Epithelial cell of prostate (primary cell): ENCODE measurements at regions not wholly inside any gene's neighbourhood (a gene's known extent, or its start where the extent isn't known, plus 50 kb on each side); places are given as distances from the start of the nearest gene placed in this dataset.

Experiments used
- DNase-seq: peaks from one replicate; pipeline ENCODE4 v3.0.0-alpha.2; 2011; ENCODE audit warnings: low read depth, low spot score
- H3K27ac ChIP-seq: fragments of 450-650 bp; 2 replicates; pipeline ENCODE4 v1.5.1; 2017; ENCODE audit warnings: mild to moderate bottlenecking

DNA sequence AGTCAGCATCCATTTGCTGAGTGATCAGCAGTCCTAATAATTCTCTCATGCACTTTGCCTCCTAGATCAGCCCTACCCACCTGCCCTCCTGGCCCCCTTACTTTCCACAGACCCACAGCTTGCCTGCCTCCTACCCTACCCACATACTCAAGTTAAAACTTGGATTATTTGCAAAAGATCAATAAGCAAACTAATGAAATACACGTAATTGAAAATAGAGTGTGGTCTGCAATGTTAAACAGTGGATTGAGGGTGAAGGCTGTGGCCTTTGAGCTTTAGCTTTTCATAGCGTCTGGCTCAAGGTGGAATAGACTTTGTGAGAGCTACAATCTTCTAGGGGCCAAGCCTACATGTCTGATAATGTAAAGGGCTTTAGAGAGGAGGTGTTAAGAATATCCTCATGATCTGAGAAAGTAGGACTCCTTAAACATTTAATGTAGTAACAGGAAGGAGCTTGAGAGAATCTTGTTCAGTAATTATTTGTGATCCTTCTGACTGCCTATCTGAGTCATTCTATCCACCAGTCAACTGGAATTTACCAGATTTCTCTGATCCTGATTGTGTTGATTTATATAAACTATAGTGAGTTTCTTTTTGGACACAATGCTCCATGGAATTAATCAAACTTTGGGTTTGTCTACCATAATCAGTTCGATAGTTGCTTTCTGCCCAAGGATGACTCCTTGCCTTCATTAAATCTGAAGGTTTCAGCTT, 310.0 kb downstream of the HRH4 start:
- H3K27ac ChIP-seq = no peak overlapping the region
- no peak for DNase-seq

DNA sequence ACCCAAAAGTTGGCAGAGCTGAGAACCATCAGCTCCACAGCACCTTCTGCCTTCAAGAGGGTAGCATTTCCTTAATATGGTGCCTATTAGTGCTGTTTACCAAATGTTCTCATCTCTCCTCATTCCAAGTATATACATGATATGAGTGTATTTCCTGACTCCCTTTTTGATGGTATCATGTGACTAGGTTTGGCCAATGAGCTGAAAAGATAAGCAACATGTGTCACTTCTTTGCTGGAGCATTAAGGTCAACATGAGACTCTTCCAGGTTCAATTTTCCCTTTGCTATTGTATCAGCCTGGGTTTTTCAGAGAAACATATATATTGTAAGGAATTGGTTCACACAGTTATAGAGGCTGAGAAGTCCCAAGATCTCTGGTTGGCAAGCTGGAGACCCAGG, 310.9 kb downstream of the HRH4 start:
- no peak for DNase-seq
- no peak overlapping the region for H3K27ac ChIP-seq

DNA sequence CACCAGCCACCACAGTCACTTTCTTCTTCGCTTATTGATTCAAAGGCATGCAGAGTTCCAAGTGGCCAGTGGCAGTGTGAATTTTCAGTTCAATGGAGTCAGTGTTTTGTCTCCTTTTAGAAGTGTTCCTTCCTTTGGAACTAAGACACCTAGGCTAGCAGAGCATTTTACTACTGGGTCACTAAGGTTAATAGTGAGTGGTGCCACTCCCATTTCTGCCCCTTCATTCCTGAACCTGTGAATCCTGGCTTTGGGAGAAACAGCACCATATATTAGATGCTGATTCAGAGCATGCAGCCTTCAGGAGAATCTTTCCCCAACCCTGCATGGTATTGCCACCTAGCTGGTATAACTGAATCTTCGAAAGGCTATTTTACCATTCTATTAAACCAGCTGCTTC, 312.7 kb downstream of the HRH4 start:
- DNase-seq = no peak
- no peak overlapping the region for H3K27ac ChIP-seq

DNA sequence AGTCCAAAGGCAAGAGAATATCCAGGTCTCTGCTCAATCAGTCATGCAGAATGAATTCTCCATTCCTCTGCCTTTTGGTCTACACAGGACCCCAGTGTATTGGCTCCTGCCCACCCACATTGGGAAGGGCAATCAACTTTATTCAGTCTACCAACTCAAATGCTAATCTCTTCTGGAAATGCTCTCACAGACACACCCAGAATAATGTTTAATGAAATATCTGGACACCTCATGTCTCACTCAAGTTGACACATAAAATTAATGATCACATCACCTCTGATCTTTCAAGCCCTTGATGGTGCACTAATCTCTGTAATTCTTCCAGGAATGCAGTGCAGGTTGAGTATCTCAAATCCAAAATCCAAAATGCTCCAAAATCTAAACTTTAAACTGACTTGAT, 315.6 kb downstream of the HRH4 start:
- H3K27ac ChIP-seq = no peak overlapping the region
- DNase-seq = no peak

DNA sequence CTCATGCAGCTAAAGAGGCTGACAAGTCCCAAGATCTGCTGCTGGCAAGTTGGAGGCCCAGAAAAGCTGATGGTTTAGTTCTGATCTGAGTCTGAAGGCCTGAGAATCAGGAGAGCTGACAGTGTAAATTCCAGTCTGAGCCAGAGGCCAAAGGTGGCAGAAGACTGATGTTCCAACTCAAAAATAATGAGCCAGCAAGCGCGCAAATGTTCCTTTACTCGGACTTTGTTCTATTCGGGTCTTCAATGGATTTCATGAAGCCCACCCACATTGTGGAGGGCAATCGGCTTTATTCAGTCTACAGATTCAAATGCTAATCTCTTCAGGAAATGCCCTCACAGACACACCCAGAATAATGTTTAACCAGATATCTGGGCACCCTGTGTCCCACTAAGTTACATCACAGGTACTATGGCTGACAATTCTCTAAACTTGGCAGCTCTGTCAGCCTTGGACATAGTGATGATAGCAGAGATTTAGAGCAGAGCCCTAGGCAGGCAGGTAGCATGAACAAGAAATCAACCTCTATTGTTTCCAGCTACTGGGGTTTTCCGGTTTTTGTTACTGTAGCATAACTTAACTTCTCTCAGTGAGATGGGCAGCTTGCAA, 318.5 kb downstream of the HRH4 start:
- no peak for DNase-seq
- no peak overlapping the region for H3K27ac ChIP-seq

DNA sequence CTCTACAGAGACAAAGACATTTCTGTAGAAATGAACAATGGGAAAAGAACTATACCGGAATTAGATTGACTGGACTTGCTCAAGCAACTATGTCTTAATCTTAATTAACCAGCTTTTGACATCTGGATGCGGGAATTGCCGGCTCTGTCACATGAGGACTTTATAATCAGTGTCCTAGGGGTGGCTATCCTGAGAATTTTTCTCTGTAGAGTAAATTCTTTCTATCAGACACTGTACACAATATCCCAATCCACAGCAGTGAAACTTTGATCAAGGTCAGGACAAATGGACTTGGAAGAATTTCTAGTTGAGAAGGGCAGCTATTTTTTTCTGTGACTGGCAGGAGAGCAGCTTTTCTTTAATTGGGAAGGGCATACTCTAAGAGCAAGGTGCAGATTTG, 322.1 kb downstream of the HRH4 start:
- no peak overlapping the region for H3K27ac ChIP-seq
- DNase-seq = no peak

DNA sequence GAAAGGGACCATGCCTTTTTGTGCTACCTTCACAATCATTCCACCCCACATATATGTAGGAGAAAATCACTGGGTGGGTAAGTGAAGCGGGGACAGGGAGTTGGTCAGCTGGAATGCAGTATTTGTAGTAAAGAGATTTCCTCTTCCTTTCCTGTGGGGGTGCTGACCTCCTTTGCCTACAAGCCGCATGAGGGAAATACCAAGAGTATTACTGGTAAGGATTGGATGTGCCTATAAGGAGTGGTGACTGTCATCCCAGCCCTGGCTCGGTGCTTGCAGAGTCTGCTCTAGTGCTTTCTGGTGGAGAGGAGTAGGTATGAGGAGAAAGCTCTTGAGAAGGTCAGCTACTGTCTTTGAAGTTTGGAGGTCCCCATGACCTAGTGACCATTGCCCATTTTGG, 324.6 kb downstream of the HRH4 start:
- DNase-seq = no peak
- H3K27ac ChIP-seq = no peak overlapping the region

DNA sequence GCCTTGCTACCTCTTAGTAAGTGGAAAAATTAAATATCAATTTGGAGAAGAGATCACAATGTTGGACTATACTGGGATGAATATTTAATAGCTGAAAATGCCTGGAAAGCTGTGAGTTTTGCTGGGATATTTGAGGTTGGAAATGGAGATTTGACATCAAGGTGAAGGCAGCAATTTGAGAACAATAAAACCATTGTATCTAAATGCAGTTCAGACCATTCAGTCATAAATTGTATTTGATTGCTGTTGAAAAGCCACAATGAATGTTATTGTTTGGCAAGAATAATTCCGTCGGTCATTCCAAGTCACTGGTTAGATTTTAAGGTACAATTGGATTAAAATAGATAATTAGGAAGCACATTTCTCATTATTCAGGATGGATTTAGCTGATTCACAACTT, 325.6 kb downstream of the HRH4 start:
- no peak for DNase-seq
- no peak overlapping the region for H3K27ac ChIP-seq

DNA sequence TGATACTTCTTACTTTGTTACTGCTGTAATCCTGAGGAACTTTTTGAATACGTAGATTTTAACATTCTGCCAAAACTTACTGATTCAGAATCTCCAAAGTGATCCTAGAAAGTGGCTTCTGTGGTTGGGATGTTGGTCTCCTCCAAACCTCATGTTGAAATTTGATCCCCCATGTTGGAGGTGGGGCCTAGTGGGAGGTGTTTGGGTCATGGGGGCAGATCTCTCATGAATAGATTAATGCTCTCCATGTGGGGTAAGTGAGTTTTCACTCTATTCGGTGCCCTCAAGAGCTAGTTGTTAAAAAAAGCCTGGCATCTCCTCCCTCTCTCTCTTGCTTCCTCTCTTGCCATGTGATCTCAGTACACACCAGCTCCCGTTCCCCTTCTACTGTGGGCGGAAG, 329.9 kb downstream of the HRH4 start:
- DNase-seq = no peak
- no peak overlapping the region for H3K27ac ChIP-seq

DNA sequence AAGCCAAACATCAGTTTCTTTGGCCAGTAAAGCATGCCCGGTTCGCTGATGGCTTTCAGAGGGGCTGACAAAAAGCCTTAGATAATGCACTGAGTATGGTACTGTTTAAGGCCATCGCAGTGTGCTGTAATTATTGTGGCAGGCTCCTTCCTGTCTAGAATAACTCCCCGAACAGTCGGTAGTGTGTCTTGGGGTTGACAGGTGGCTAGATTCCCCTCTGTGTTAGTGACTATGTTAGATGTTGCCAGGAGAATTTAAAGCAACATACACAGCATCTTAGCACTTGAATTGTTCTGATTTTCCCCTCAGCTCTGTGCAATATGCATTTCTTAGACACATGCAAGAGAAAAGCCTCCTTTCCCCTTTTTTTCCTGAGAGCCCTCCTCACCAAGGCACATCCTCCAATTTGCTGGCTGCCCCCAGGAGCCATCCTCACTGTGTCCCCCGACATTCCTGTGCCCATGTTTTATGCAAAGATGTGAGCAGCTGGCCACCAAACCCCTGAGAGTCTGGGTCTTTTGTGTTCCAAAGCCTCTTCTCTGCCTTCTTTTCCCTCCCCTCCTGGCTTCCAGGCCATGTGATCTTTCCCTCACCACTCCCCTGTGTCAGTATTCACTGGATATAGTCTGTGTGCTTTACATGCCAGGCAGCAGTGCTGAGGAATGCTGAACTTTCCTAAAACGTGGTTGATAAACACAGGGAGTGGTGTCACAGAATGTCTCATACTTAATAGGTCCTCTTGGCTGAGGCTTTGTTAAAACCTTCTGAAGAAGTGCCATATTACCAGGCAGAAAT, 331.5 kb downstream of the HRH4 start:
- no peak for DNase-seq
- H3K27ac ChIP-seq = no peak overlapping the region

DNA sequence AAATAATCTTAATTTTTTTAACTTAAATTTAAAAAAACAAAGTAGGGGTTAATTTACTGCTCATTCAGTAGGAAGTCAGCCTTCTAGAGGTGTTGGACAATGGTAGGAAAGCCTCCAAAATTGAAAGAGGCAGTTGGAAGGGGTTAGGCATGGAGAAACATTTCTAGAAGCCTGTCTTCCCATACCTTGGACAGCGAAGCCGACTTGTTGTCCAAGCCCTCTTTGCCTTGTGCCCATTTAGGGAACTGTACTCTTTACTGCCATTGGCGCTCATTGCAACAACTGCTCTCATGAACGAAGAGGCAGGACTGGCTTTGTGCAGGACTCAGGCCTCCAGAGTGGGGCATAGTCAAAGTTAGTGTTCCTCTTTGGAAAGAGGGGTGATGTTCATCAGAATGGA, 333.3 kb downstream of the HRH4 start:
- no peak for DNase-seq
- no peak overlapping the region for H3K27ac ChIP-seq

DNA sequence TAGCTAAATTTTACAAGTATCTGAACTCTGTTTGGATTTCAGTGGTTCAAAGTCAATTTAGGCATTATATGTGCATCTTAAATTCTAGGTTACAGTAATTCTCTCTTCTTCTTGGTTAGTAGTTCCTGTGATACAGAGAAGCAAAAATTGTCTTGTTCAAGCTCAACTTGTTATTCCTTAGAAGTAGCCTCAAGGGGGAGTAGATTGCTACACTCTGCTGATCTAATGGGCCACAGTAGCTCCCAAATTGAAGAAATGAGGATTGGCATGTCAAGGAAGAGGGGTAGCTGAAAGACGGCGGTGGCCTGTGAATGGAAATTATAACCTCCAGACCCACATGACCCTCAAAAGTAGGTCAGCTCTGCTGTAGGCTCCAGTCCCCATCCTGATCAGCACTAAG, 334.7 kb downstream of the HRH4 start:
- no peak for DNase-seq
- H3K27ac ChIP-seq = no peak overlapping the region

DNA sequence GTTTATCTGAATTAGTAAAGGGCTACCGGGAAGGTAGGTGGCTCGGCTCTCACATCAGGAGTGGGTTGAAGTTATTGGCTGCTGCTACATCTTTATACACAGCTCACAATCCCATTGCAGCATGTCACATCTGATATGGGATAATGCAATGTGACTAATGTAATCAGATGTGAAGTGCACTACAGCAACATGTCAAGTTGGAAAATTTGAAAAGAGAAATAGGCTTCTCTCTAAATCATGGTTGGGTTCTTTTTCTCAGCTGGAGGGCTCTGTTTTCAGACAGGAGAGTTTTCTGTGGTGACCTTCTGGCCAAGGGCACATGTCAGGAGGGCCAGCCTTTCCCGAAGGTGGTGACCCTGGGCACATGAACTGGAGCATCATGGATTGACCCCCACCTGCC, 337.5 kb downstream of the HRH4 start:
- DNase-seq = no peak
- H3K27ac ChIP-seq = no peak overlapping the region

DNA sequence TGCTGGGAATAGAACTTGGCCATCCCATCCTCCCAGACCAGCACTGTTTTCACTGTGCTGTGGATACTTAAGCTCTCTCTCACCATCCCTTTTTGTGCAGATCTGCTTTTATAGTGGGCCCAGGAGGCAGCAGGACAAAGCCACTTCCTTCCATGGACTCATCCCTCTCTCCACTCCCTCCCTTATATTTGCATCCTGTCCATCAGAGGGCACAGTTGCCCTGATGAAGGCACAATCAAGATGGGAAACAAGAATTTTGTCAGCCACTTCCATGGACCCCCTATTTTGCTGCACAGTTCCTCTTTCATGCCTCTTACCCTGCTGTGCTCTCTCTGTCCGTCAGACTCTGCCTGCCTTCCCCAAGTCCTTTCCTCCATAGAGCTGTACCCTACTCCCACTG, 338.7 kb downstream of the HRH4 start:
- DNase-seq = no peak

DNA sequence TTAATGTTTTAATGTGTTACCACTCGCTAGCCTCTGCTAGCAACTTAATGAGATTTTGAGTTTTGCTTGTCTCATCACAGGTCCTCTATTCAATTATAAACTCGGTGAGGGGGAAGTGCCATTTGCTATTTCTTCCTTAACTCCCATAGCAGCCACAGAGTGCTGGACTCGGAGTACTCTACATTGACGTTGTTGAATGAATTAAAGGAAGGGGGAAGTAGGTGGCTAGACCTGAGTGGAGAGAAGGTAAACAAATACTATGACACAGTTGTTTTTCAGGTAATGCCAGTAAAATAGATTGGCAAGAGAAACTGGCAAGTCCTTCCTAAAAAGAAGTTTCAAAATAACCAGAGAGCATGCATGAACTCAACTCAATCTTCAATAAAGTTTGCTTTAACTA, 339.3 kb downstream of the HRH4 start:
- H3K27ac ChIP-seq = no peak overlapping the region
- DNase-seq = peak; percentile 26

More for the DNA sequence above, 338.7 kb downstream of the HRH4 start:
- no peak overlapping the region for H3K27ac ChIP-seq

DNA sequence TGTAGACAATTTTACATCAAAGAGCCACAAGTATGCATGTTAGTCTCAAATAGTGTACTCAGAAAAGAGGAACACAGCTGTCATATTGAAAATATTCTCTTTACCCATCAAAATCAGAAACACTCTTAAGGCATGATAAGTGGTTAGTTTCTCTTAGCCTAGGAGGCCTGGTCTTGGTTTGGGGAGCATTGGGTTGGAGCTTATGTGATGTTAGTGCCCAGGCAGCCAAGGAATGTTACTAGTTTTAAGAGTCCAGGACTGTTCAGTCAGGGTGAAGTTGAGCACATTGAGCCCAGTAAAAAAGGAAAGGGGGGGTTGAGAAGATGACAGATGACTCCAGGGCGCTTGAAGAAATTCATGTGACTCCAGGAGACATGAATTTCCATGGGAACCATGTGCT, 340.6 kb downstream of the HRH4 start:
- H3K27ac ChIP-seq = no peak overlapping the region
- DNase-seq = no peak

DNA sequence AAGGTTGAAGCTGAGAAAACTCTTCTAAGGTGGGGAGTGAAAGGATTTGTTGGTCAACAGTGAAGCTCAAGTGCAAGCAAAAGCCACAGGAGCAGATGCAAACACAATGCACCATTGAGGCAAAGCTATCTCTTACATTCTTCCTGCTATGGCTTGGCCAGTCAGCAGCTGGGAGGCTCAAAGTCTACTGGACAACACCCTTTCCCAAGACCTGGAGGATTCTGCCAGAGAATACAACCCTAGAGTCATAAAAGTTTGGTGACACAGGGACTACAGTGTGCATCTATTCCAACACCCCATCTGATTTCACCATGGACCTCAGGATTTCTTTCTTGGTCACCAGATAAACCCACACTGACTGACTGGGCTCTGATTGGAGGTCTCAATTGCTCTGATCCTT, 342.0 kb downstream of the HRH4 start:
- no peak overlapping the region for H3K27ac ChIP-seq
- no peak for DNase-seq

DNA sequence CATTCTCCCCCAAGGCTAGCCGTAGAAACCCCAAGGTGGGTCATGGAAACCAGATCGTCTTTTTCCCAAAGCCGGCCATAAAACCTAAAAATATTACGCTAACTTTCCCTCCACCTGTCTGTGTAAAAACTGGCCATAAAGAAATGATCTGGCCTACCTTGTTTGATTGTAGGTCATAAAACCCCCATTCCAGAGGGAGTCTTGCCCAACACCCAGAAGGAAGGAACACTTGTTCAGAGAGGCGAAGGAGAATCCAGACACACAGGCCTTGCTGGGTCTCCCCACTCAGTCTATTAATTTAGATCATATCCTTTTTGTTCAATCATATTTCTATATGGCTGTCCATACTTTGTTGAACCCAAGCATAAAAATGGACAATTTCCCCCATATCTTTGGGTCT, 344.7 kb downstream of the HRH4 start:
- no peak overlapping the region for H3K27ac ChIP-seq
- no peak for DNase-seq

DNA sequence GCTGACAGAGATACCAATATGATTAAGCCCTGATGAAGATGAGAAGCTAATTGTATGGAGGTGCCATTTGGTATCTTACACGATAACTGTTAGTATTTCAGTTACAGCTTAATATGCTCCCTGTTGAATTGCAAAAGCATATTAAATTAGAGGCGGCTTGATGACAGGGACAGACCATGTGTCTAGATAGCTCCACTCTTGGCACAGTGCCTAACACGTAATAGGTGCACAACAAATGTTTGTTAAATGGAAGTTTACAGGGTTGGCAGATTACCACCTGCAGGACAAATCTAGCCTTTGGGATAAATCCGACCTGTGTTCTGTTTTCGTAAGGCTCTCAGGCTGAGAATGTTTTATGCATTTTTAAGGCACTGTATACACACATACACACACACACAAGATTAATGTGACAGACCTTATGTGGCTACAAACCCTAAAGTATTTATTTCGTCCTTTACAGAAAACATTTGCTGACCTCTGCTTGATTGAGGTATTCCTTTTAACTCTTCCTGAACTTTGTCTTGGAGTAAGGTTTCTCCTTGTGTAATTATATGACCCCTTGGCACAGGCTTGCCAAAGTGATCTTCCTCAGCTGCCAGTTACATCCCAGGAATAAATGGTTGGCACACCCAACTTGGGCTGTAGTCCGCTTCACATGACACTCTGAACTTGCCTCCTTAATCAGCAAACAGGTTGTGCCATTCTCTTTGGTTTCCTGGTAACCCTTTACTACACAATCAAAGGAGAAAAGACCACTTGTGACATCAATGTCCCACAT, 348.9 kb downstream of the HRH4 start:
- no peak for DNase-seq
- no peak overlapping the region for H3K27ac ChIP-seq

DNA sequence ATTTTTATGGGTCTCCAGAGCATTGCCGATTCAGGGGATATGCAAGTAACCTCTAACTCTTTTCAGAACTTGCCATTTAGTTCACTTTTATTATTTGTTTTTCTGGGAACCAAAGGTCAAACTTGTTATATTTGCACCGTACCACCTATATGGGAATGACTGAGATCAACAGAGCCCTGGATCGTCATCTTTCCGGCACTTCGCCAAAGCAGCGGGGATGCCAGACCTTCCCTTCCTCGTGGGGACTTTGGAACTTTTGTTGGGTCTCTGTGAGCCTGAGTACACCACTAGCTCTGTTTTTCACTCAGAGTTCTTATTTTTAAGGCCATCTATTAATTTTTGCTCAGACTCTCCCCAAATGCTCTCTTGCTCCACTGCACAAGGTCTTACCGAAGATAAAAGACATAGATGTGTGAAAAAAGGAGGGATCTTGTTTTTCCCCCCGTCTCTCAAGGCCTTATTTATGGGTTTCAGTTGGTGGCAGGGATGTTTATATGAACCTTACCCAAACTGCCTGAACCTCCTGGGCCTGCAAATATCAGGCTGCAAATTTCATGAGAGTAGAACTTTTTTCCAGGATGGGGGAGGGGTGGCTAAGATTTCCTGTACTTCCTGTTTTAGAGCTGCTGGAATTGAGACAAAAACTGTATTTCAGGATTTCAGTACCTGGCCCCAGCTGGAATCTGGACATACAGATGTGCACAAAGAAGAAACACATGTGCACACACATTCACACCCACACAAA, 350.3 kb downstream of the HRH4 start:
- H3K27ac ChIP-seq = no peak overlapping the region
- DNase-seq = no peak
